HG03066 (cell line): ENCODE measurements at regions not wholly inside any gene's neighbourhood (a gene's known extent, or its start where the extent isn't known, plus 50 kb on each side); places are given as distances from the start of the nearest gene placed in this dataset.
"Not testable (repeated sequence)": the region's sequence is repeated elsewhere in the genome, so short reads cannot be mapped to it uniquely, and the experiment has no call there.

ENCODE experiments used
- ATAC-seq: cut with Tn5 transposase; IDR thresholded peaks from one replicate; pipeline ENCODE4 v1.9.1; 2021; ENCODE audit warnings: low read depth; ENCODE audit not compliant: unreplicated experiment

GRCh38 chr2:199216253-199216652, 241.5 kb downstream of the SATB2 start:
- ATAC-seq: no peak

DNA sequence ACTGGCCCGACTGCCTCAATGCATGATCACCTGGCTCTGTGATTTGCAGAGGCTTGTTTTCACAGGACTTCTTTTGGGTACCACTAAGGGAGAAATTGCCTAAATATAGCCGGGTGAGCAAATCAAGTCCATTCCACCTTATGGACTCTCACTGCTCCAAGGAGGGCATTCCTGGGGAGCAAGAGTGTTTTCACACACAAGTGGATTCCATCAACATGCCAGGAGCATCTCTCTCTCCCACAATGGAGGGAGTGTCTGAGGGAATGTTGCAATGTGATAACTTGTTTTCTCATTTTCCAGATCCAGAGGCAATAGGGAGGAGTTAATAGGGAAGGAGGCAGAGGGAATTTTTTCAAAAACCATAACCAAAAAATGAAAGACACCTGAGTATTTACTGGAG, 250.7 kb downstream of the SATB2 start:
- ATAC-seq: no peak

DNA sequence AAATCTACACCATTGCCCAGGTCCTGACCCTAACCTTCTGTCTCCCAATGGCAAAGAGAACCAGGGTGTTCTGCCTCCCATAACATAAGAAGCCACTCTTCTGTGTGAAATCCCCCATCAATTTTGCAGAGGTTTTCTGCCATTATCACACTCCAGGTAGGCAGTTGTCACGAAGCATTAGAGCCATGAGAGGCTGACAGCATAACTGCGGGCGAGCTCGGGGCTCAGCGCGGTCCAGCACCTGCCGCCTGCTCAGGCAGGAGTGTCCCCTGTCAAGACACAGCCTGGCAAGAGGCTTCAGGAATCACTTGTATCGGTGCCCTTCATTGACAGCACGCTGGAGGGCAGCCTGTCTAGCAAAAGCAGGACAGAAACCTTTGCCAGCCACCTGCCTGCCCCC, 251.2 kb downstream of the SATB2 start:
- no peak for ATAC-seq

GRCh38 chr2:199202964-199203363, 254.8 kb downstream of the SATB2 start:
- ATAC-seq: no peak

- no peak for ATAC-seq
Observed at GRCh38 chr2:199201539-199201938, 256.2 kb downstream of the SATB2 start.

DNA sequence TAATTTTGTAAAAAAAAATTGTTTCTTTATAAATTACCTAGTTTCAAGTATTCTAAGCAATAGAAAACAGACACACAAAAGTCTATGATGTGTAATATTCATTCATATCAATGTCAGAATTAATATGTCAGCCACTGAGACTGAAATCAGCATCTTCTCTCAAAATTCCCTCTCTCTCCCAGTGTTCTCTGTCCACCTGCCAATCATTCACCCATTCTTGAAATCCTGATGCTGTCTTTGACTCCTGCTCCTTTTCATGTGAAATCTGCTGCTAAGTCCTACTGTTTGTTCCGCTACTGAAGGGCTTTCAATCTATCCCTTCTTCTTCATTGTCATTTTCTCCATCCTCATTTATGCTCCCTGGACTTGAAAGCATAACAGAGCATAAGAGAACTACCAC, 257.9 kb downstream of the SATB2 start:
- ATAC-seq: no peak

DNA sequence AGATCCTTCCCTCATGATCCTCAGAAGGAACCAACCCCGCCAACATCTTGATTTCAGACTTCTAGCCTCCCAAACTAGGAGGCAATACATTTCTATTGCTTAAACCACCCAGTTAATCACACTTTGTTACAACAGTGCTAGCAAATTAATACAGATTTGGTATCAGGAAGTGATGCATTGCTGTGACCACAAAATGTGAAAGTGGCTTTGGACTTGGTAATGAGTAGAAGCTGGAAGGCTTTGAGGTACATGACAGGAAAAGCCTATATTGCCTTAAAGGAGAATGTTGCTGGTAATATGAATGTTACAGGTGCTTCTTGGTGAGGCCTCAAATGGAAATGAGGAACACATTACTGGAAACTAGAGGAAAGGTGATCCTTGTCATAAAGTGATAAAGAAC, 260.3 kb downstream of the SATB2 start:
- ATAC-seq: no peak

GRCh38 chr2:199196686-199197085, 261.1 kb downstream of the SATB2 start:
- no peak for ATAC-seq

DNA sequence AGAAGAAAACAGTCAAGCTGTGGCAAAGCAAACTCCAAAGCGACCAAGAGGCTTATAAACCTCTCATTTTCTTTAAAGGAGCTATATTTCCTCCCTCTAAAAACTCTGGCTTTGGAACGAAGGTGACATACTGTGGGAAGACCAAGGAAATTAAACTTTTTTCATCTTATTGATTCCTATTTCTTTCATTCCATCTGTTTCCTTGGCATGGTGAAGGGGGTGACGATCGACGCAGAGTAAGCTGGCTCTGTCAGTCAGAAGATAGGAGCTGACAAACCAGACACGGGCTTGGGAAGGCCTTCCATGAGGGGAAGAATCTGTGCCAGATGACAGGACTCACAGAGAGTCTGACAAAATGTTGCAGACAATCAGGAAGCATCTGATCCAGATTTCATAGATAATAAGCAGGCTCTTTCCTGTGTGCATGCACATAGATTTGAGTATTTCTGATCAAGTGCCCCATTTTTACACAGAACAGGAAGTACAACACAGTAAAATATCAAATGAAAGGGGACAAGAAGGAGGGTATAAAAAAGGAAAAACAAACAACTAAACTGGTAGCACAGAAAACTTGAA, 261.7 kb downstream of the SATB2 start:
- ATAC-seq: no peak

- ATAC-seq: no peak
Observed at GRCh38 chr2:199191461-199191860, 266.3 kb downstream of the SATB2 start.

GRCh38 chr2:199189229-199189628, 268.5 kb downstream of the SATB2 start:
- ATAC-seq: no peak

DNA sequence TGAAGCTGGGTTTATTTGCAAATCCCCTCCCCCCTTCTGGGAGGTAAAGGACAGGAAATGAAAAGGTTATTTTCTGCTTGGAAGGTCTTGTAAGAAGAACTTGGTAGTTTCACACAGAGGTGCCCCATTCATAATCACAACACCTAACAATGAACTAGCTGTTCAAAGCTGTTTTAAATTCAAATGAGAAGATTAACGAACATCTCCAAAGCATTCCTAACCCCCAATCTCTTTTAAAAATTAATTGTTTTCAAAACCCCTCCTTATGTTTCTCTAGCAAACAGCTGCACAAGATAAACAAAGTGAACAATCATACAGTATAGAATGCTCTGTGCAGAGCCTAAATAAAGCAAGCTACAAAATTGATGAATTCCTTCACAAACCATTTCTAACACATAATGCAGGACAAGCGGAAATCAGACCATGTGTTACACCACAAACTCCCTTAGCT, 271.4 kb downstream of the SATB2 start:
- no peak for ATAC-seq

- not testable (repeated sequence) for ATAC-seq
Observed at GRCh38 chr2:199185174-199185573, 272.6 kb downstream of the SATB2 start.

- ATAC-seq: no peak
Observed at GRCh38 chr2:199163613-199164458, 293.9 kb downstream of the SATB2 start.

- ATAC-seq: no peak
Observed at GRCh38 chr2:199160677-199161465, 296.9 kb downstream of the SATB2 start.

DNA sequence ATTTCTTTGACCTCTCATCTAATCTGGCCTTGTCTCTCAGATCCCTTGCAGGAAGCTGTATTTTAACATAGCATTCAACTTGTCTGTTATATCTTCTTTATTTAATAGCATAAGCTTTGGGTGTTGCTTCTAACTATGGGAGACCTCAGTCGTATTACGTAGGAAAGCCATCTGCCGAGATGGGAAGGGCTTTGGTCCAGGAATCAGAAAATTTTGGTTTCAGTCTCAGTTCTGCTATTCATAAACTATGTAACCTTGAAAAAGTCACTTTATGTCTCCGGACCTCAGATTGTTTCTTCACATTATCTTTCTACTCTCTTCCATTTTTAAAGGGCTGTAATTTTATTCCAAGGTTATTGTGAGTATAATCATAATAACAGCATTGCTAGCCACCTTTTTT, 297.7 kb downstream of the SATB2 start:
- no peak for ATAC-seq

- no peak for ATAC-seq
Observed at GRCh38 chr2:199148076-199148845, 309.5 kb downstream of the SATB2 start.

GRCh38 chr2:199147216-199147615, 310.5 kb downstream of the SATB2 start:
- no peak for ATAC-seq

- ATAC-seq: no peak
Observed at GRCh38 chr2:199144546-199144945, 313.2 kb downstream of the SATB2 start.

DNA sequence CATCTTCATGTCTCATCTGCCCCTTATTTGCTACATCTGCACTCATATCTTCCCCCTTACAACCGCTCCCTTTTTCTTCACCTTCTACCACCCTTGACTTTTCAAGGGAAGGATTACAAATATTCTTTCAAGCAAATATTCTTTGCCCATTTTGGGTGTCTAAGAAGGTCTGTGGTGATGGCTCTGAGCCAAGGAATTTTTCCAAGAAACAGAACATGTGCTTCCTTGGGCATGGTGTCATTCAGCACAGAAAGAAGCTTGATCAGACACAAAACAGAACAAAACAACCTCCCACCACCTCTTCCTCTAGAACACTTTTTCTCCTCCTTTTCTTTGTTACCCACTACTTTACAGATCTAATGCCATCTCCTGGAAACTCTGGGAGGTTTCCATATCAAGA, 313.7 kb downstream of the SATB2 start:
- no peak for ATAC-seq

DNA sequence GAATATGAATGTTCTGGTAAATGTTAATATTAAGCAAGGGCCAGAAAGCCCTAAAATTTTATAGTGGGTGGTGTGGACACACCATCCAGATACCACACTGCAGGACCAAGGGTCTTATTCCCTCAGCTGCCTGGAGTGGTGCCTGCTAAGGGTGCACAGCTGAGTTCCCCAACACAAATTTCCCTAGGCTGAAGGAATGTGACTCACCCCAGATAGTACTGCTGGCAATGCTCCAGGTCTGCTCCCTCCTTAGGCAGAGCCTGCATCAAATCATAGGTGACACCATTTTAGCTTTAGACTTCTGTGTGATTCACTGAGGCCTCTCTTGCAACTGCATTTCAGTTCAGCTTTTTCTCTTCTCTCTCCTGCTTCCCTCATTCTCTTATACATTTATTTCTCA, 321.1 kb downstream of the SATB2 start:
- no peak for ATAC-seq
